ENCODE measurements at regions not wholly inside any gene's neighbourhood (a gene's known extent, or its start where the extent isn't known, plus 50 kb on each side); places are given as distances from the start of the nearest gene placed in this dataset.
"Not testable (repeated sequence)": the region's sequence is repeated elsewhere in the genome, so short reads cannot be mapped to it uniquely, and the experiment has no call there.

GRCh38 chr13:80840316-80840976, 499.5 kb upstream of the SPRY2 start:
- no peak for DNase-seq (ENCODE audit: low spot score)

- no peak for DNase-seq (ENCODE audit: low spot score)
These were observed 495.0 kb upstream of the SPRY2 start for GRCh38 chr13:80835902-80836301.

GRCh38 chr13:80830431-80830830, 489.5 kb upstream of the SPRY2 start:
- no peak for DNase-seq (ENCODE audit: low spot score)

DNA sequence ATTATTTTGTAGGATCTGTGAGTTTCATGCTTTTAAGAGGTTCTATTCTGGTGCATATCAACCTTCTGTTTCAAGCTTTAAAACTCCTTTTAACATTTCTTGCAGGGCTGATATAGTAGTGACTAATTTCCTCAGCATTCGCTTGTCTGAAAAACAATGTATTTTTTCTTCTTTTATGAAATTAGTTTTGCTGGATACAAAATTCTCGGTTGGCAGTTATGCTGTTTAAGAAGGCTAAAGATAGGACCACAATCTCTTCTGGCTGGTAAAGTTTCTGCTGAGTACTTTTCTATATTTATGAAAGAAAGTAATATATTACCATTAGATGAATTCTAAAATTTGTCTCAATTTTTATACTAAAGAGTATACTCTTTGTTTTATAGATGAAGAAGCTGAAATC, 487.8 kb upstream of the SPRY2 start:
- DNase-seq (ENCODE audit: low spot score): no peak

DNA sequence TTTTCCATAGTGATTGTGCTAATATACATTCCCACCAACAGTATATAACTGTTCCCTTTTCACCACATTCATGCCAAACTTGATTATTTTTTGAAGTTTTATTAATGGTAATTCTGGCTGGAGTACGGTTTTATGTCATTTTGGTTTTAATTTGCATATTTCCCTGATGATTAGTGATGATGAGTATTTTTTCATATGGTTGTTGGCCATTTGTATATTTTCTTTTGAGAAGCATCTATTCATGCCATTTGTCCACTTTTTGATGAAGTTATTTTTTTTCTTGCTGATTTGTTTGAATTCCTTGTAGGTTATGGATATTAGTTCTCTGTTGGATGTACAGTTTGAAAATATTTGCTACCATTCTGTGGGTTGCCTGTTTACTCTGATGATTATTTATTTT, 484.4 kb upstream of the SPRY2 start:
- DNase-seq (ENCODE audit: low spot score): no peak

- DNase-seq (ENCODE audit: low spot score): no peak
These were observed 483.3 kb upstream of the SPRY2 start for GRCh38 chr13:80824229-80824628.

DNA sequence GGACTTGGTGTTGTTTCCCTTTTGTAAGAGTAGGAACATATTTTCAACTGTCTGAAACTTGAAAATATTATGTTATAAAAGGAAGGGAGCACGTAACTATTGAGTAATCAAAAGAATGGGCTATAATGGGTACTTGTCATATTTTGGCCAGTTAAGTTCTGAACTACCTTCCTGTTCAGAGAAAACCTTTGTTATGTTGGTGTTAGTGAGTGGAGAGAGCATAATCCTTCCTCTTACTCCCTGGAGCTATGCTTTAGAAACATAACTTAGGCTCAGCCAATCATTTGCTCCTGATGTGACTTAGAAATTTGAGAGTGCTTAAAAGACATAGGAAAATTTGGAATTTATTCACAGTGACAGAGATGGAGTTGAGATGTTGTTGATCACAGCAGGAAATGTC, 482.5 kb upstream of the SPRY2 start:
- no peak for DNase-seq (ENCODE audit: low spot score)

DNA sequence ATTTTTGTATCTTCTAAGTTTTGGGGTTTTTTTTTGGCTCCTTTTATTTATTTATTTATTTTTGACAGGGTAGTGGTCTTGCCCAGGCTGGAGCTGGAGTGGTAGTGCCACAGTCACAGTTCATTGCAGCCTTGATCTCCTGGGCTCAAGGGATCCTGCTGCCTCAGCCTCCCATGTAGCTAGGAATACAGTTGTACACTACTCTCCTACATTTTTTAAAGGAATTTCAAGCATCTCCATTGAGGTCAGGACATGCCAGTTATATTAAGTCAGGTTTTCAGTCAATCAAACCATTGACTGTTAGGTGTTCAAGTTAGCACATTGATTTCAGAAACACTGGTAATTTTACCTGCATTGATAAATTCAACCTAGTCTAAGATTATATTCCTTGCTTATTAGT, 480.5 kb upstream of the SPRY2 start:
- no peak for DNase-seq (ENCODE audit: low spot score)

GRCh38 chr13:80817979-80818378, 477.1 kb upstream of the SPRY2 start:
- no peak for DNase-seq (ENCODE audit: low spot score)

DNA sequence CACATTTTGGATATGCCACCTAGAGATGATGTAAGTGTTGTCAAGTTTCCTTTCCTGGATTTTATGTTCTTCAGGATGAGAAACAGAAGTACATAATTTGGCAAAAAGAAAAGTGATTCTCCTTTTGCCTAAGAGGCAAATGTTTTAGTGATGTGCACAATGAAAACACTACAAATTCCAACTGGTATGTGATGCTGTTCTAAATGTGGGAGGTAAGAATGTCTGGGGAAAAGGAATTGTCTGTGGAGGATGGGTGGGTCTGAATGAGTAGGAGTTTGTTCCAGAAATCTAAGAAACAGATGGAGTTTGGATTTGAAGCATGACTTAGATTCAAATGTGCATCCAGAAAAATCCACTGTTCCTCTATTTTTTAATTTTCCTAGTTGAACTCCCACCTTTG, 473.6 kb upstream of the SPRY2 start:
- no peak for DNase-seq (ENCODE audit: low spot score)

DNA sequence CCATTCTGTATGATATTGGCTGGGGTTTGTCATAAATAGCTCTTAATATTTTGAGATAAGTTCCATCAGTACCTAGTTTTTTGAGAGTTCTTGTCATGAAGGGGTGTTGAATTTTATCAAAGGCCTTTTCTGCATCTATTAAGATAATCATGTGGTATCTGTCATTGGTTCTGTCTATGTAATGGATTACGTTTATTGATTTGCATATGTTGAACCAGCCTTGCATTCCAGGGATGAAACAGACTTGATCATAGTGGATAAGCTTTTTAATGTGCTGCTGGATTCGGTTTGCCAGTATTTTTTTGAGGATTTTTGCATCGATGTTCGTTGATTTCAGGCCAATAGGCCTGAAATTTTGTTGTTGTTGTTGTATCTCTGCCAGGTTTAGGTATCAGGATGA, 469.4 kb upstream of the SPRY2 start:
- DNase-seq (ENCODE audit: low spot score): not testable (repeated sequence)

DNA sequence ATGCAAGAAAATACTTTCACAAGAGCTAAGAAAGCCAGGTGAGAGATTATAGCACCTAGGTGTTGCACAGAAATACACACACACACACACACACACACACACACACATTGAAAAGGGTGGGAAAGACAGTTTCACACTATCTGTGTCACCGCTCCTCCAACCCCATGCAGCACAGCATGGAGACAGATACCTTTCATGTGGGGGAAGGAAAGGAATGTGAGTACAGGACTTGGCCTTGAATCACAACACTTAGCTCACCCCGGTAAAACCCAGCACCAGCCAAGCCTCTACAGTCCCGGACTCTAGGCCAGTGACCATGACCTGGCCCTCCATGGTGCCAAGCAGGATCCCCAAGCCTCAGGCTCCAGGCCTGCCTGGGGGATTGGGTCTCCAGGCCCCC, 462.0 kb upstream of the SPRY2 start:
- no peak for DNase-seq (ENCODE audit: low spot score)

DNA sequence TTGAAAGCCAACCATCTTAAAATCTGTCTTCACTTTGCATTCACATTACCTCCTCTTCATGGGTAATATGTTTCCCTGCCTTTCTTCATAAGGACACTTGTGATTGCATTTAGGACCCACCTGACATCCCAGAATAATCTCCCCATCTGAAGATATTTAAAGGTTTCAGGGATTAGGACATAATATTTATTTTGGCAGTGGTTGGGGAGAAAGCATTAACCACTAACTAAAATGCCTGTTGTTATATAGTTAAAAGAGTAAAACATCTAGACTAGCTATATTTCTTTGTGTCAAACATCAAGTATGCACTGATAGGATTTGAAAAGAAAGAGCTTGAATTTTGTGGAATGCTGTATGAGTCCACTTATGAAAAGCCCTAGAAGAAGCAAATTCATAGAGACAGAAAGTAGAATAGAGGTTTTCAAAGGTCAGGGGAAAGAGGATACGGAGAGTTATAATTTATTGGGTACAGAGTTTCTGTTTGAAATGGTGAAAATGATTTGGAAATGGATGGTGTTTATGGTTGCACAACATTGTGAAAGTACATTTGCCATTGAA, 457.7 kb upstream of the SPRY2 start:
- no peak for DNase-seq (ENCODE audit: low spot score)

DNA sequence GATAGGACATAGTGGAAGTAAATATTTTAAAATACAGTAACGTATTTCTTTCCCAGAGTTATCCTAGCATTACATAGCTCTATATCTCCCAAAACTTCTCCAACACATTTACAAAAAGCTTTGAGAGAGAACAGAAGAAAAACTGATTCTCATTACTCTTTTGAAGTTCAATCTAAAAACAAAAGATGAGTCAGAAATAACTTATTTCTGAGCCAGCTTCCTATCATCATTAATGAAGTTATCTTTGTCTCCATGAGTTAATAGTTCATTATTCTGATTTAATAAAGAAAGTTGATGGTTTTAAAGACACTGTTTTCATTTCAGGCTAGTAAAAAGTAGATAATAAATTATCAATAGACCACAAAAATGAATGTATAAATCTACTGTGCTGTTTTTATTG, 446.7 kb upstream of the SPRY2 start:
- DNase-seq (ENCODE audit: low spot score): no peak

- no peak for DNase-seq (ENCODE audit: low spot score)
These were observed 443.1 kb upstream of the SPRY2 start for GRCh38 chr13:80783926-80784565.

- DNase-seq (ENCODE audit: low spot score): no peak
These were observed 441.5 kb upstream of the SPRY2 start for GRCh38 chr13:80782441-80782840.

- DNase-seq (ENCODE audit: low spot score): no peak
These were observed 437.4 kb upstream of the SPRY2 start for GRCh38 chr13:80778297-80778696.

GRCh38 chr13:80757694-80758093, 416.8 kb upstream of the SPRY2 start:
- no peak for DNase-seq (ENCODE audit: low spot score)

- DNase-seq (ENCODE audit: low spot score): no peak
These were observed 415.0 kb upstream of the SPRY2 start for GRCh38 chr13:80755910-80756309.

GRCh38 chr13:80754441-80754840, 413.5 kb upstream of the SPRY2 start:
- DNase-seq (ENCODE audit: low spot score): no peak

DNA sequence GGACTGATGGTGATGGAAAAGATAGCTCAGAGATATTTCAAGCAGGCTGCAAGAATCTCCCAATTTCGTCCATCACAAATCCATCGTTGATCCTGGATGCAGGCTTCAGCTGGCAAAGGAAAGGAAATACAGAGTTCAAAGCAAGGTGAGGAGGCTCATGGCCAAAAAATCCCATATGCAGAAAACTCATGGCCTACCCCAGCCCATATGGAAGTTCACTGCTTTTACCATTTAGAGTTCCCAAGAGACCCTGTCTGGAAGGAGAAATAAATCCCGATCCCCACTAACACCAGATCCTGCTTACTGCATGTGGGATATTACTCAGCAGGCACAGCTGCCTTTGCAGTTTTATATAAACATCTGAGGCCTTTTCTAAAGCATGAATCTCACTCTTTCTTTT, 412.9 kb upstream of the SPRY2 start:
- no peak for DNase-seq (ENCODE audit: low spot score)

DNA sequence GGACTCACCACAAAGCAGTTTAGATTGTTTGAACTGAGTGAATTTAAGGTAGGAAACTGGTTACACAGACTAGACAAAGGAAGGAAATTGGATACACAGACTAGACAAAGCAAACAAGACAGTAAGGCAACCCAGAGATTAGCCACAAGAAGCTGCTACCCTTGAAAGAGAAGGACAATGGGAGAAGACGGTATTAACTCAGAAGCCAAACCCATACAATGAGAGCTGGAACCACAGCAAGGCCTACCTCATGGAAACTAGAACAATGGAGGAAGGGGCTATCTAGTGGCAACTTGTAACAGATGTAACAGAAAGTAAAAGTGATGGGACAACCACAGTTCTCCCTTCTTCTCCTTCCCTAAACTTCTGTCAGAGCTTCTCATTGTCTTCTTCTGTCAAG, 410.9 kb upstream of the SPRY2 start:
- no peak for DNase-seq (ENCODE audit: low spot score)

- DNase-seq (ENCODE audit: low spot score): no peak
These were observed 403.4 kb upstream of the SPRY2 start for GRCh38 chr13:80744147-80744914.

Data from mucosa of gallbladder (tissue), 1 donor.